Caco-2 (cell line): ENCODE measurements at regions not wholly inside any gene's neighbourhood (a gene's known extent, or its start where the extent isn't known, plus 50 kb on each side); places are given as distances from the start of the nearest gene placed in this dataset.

Experiments
- BruUV-seq: library from RNA; stranded (reverse); fragments of 400-500 nt; replicated peaks from 2 replicates; lab custom pipeline; 2021; lab: Mats Ljungman, UMichigan
- CTCF ChIA-PET: fragments of 300-600 bp; sonication (Branson Sonifier 250); formaldehyde crosslinking; loops from one replicate; lab custom pipeline; 2022; ENCODE audit warnings: antibody characterized with exemption; lab: Charles Lee
- POLR2A ChIA-PET: fragments of 300-600 bp; sonication (Branson Sonifier 250); formaldehyde crosslinking; loops from one replicate; lab custom pipeline; 2022; ENCODE audit warnings: antibody characterized with exemption; lab: Charles Lee
- DNase-seq, 2 experiments: peaks; one replicate each; pipeline versions ENCODE4 v3.0.0 to v3.0.0-alpha.2; 2020 to 2022
- H3K27me3 ChIP-seq: replicated peaks from 2 replicates; pipeline ENCODE4 v1.6.0; 2011; ENCODE audit warnings: low read length; ENCODE audit not compliant: control insufficient read depth, insufficient read depth
- H3K36me3 ChIP-seq: 2 replicates; pipeline ENCODE4 v1.5.1; 2011; ENCODE audit warnings: low read length; ENCODE audit not compliant: control insufficient read depth, insufficient read depth
- H3K4me1 ChIP-seq: fragments of 250-450 bp; sonication (Bioruptor Pico); 2 replicates; pipeline ENCODE4 v1.5.1; 2020; ENCODE audit warnings: mild to moderate bottlenecking
- H3K4me3 ChIP-seq: 2 replicates; pipeline ENCODE4 v1.5.1; 2011; ENCODE audit warnings: low read depth, mild to moderate bottlenecking, control low read depth, low read length
- H3K9me3 ChIP-seq: fragments of 250-450 bp; sonication (Bioruptor Pico); 2 replicates; pipeline ENCODE4 v1.5.1; 2020; ENCODE audit warnings: mild to moderate bottlenecking, moderate library complexity
- H3K27ac Mint-ChIP-seq: one replicate; pipeline ENCODE4 v1.8.0; 2022; ENCODE audit warnings: mixed read lengths; ENCODE audit not compliant: unreplicated experiment
- H3K27me3 Mint-ChIP-seq: one replicate; pipeline ENCODE4 v1.8.0; 2022; ENCODE audit warnings: mixed read lengths; ENCODE audit not compliant: insufficient read depth, unreplicated experiment
- H3K36me3 Mint-ChIP-seq: one replicate; pipeline ENCODE4 v1.8.0; 2022; ENCODE audit warnings: mild to moderate bottlenecking, mixed read lengths; ENCODE audit not compliant: insufficient read depth, unreplicated experiment
- H3K4me1 Mint-ChIP-seq: one replicate; pipeline ENCODE4 v1.8.0; 2022; ENCODE audit warnings: low read depth, mixed read lengths; ENCODE audit not compliant: unreplicated experiment
- H3K4me3 Mint-ChIP-seq: one replicate; pipeline ENCODE4 v1.8.0; 2022; ENCODE audit warnings: mild to moderate bottlenecking, moderate library complexity, mixed read lengths; ENCODE audit not compliant: unreplicated experiment
- H3K9me3 Mint-ChIP-seq: one replicate; pipeline ENCODE4 v1.8.0; 2022; ENCODE audit warnings: mixed read lengths; ENCODE audit not compliant: unreplicated experiment
- intact Hi-C: fragments of 100-400 bp; cut with micrococcal nuclease; formaldehyde crosslinking; loops from one replicate; pipeline ENCODE4 v1.10.0; 2022; ENCODE audit not compliant: unreplicated experiment
- TF ChIP-seq, protein P1 (sequence below), 2 experiments: fragments of 200-600 bp in 1 of 2; IDR thresholded peaks; 1 replicate in 1 of 2; 2 replicates in 1 of 2; pipeline versions ENCODE4 v1.5.1 to v1.8.0; 2011 to 2022; ENCODE audit warnings: antibody characterized with exemption in 1 of 2, control low read depth in 1 of 2, inconsistent platforms in 1 of 2, low read depth in 1 of 2, low read length in 1 of 2, mild to moderate bottlenecking in 1 of 2, moderate library complexity in 1 of 2; ENCODE audit not compliant: insufficient read depth in 1 of 2, severe bottlenecking in 1 of 2, unreplicated experiment in 1 of 2

GRCh38 chr5:15133456-15133965 lies 261.9 kb upstream of the ANKH start:
- ChIA-PET POLR2A (no interaction called here), CTCF (no interaction called here)
- no peaks in the 10 kb centered on the region for H3K9me3 Mint-ChIP-seq

DNA sequence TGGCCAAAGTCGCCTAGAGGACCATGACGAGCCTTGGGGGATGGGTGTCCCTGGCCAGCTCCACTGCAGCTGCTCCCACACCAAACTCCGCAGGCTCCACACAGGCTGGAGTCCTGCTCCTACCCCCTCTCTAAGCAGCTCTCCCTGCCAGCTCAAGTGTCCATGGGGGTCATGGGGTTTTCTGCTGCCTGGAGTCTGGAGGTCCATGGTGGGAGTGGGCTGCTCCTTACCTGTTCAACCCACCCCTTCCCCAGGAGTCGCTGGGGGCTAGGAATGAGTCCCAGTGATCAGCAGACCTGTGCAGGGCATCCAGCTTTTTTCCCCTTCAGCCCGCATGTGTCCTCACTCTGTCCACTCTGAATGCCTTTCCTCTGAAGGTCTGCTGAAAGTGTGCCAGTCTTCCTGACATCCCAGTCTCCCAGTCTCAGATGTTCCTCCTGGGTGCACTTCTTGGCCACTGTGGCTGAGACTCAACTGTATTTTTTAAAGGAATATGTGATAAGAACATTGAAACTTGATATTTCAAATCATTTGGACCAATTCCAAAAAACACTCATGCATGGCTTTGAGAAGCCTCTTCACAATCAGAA lies 261.3 kb upstream of the ANKH start:
- Histone ChIP-seq H3K36me3 (no peaks in the 10 kb centered on the region), H3K4me3 (no peak overlapping the region), H3K4me1 (no peaks in the 10 kb centered on the region), H3K9me3 (0 out of 2 replicates have a peak, but pooled peaks cover 5% of the 10 kb centered on the region), H3K27me3 (no peaks in the 10 kb centered on the region; the same call in 1 of the 2 replicates)
- no peaks in the 10 kb centered on the region for H3K4me1 Mint-ChIP-seq
- H3K4me3 Mint-ChIP-seq = no peak overlapping the region
- H3K27ac Mint-ChIP-seq = no peak overlapping the region
- DNase-seq = no peak
- intact Hi-C loops = no loop called here
- H3K27me3 Mint-ChIP-seq = peaks cover 17% of the 10 kb centered on the region
- ChIA-PET POLR2A (no interaction called here), CTCF (interaction anchor here (0.7 kb wide), 1 partner anchor 662 kb away, joined by 3 read pairs; no protein-coding TSS in a partner anchor)
- no TSS peak for BruUV-seq
- H3K36me3 Mint-ChIP-seq = no peaks in the 10 kb centered on the region
- TF ChIP-seq, protein P1, sequence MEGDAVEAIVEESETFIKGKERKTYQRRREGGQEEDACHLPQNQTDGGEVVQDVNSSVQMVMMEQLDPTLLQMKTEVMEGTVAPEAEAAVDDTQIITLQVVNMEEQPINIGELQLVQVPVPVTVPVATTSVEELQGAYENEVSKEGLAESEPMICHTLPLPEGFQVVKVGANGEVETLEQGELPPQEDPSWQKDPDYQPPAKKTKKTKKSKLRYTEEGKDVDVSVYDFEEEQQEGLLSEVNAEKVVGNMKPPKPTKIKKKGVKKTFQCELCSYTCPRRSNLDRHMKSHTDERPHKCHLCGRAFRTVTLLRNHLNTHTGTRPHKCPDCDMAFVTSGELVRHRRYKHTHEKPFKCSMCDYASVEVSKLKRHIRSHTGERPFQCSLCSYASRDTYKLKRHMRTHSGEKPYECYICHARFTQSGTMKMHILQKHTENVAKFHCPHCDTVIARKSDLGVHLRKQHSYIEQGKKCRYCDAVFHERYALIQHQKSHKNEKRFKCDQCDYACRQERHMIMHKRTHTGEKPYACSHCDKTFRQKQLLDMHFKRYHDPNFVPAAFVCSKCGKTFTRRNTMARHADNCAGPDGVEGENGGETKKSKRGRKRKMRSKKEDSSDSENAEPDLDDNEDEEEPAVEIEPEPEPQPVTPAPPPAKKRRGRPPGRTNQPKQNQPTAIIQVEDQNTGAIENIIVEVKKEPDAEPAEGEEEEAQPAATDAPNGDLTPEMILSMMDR (IDR thresholded peaks at IDR 0.05; ENCODE audit: insufficient read depth in 1 of 2, low read depth in 1 of 2, low read length in 1 of 2, severe bottlenecking in 1 of 2, unreplicated experiment in 1 of 2) = no peak
- H3K9me3 Mint-ChIP-seq = no peaks in the 10 kb centered on the region

More at GRCh38 chr5:15133456-15133965, 261.9 kb upstream of the ANKH start:
- DNase-seq = no peak
- 0 out of 2 replicates have a peak, but pooled peaks cover 5% of the 10 kb centered on the region for H3K9me3 ChIP-seq
- no peak overlapping the region for H3K4me3 ChIP-seq
- Mint-ChIP-seq H3K4me3 (no peak overlapping the region), H3K27ac (no peak overlapping the region), H3K27me3 (peaks cover 17% of the 10 kb centered on the region), H3K4me1 (no peaks in the 10 kb centered on the region), H3K36me3 (no peaks in the 10 kb centered on the region)
- H3K27me3 ChIP-seq = no peaks in the 10 kb centered on the region; the same call in 1 of the 2 replicates
- TF ChIP-seq, protein P1 (IDR thresholded peaks at IDR 0.05; ENCODE audit: insufficient read depth in 1 of 2, low read depth in 1 of 2, low read length in 1 of 2, severe bottlenecking in 1 of 2, unreplicated experiment in 1 of 2) = no peak
- intact Hi-C loops = no loop called here
- H3K36me3 ChIP-seq = no peaks in the 10 kb centered on the region
- BruUV-seq = no TSS peak
- no peaks in the 10 kb centered on the region for H3K4me1 ChIP-seq

DNA sequence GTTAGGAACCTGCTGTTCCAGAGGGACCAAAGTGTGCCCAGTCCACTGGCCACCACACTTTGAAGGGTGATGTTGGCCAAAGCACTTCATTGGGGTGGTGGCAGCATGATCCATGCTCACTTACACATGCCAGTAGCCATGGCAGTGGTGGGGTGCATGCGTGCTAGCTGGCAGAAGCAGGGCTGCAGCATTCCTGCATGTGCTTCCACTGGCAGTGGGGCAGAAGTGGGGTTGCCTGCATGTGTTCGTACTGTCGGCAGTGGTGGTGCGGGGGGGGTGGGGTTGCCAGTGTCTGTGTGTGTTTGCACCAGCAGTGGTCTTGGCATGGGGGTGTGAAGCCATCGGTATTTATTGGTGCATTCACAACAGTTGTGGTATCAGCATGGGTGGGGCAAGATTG lies 260.3 kb upstream of the ANKH start:
- no peaks in the 10 kb centered on the region for H3K4me1 Mint-ChIP-seq
- intact Hi-C loops = no loop called here
- Histone ChIP-seq H3K36me3 (no peaks in the 10 kb centered on the region), H3K4me1 (no peaks in the 10 kb centered on the region), H3K4me3 (no peak overlapping the region), H3K27me3 (no peaks in the 10 kb centered on the region; the same call in 1 of the 2 replicates), H3K9me3 (0 out of 2 replicates have a peak, but pooled peaks cover 5% of the 10 kb centered on the region)
- TF ChIP-seq, protein P1 (IDR thresholded peaks at IDR 0.05; ENCODE audit: insufficient read depth in 1 of 2, low read depth in 1 of 2, low read length in 1 of 2, severe bottlenecking in 1 of 2, unreplicated experiment in 1 of 2) = no peak
- ChIA-PET POLR2A (interaction anchor here (0.6 kb wide), 1 partner anchor 1611 kb away, joined by 13 read pairs; no protein-coding TSS in a partner anchor), CTCF (no interaction called here)
- peaks cover 17% of the 10 kb centered on the region for H3K27me3 Mint-ChIP-seq
- no peak for DNase-seq
- H3K9me3 Mint-ChIP-seq = no peaks in the 10 kb centered on the region
- H3K36me3 Mint-ChIP-seq = no peaks in the 10 kb centered on the region
- H3K4me3 Mint-ChIP-seq = no peak overlapping the region
- BruUV-seq = no TSS peak
- H3K27ac Mint-ChIP-seq = no peak overlapping the region
